DMS79 (cell line): ENCODE measurements at regions not wholly inside any gene's neighbourhood (a gene's known extent, or its start where the extent isn't known, plus 50 kb on each side); places are given as distances from the start of the nearest gene placed in this dataset.
"Not testable (repeated sequence)": the region's sequence is repeated elsewhere in the genome, so short reads cannot be mapped to it uniquely, and the experiment has no call there.

Source experiments
- DNase-seq: peaks from one replicate; lab custom pipeline; 2025; lab: John Stamatoyannopoulos, UW

DNA sequence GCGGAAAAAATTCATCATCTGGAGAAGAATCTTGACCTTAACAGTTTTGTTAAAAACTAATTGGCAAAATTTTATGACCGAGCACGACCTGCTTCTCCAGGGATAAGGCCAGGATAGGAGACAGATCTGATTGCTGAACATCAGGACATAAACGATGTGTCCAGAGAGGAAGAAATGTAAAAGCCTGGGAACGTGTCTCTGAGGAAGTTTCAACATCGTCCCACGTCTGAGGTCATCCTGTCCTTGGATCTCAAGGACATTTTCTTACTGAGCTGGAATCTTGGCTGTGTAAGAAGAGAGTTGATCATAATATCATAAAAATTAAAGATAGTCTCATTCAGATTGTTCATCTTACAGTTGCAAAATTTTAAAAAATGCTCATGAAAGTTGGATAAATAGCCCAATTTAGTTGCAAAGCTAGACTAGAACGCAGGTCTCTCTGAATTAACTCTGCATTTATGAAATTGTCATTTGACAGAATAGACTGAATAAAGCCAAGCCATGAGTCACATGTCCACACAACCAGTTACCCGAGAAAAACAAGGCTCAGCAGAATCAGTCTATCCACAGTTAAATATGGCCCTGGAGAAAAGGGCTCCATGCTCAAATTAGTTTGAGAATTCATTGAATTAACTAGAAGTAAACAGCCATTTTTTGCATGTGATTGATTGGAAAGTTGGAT, 120.0 kb upstream of the EGFR start:
- DNase-seq: no peak

DNA sequence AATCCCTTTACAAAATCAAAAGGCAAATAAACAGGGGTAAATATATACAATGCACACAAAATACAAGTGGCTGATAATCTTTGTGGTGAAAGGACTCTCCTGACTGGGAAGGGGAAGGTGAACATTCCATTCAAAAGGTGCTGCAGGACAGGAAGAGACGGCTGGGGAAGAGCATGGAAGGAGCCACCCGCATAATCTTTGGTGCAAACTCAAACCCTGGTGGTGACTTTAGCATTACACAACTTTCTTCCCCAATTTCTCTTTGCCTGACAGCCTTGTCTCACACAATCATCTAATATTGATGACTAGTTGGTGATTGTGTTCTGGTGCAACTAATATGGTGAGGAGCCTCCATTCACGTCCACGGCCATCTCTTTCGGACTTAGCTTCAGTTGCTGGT, 117.0 kb upstream of the EGFR start:
- no peak for DNase-seq

DNA sequence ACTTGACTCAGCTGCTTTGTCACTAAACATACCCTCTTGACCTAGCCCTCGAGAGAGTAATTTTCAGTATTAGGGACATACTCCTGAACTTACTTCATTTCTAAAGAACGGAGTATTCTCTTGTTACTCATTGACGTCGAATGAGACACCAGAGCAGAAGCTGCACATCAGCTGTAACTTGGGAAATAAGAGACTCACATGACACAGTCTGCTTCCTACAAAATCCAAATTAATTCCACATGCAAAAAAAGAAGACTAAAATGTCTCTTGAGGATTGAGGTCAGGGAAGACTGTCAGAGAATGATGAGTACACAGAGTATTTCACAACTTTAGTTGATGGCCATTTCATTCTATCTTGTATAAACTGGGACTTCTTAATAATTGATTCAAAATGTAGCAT, 114.7 kb upstream of the EGFR start:
- DNase-seq: no peak

DNA sequence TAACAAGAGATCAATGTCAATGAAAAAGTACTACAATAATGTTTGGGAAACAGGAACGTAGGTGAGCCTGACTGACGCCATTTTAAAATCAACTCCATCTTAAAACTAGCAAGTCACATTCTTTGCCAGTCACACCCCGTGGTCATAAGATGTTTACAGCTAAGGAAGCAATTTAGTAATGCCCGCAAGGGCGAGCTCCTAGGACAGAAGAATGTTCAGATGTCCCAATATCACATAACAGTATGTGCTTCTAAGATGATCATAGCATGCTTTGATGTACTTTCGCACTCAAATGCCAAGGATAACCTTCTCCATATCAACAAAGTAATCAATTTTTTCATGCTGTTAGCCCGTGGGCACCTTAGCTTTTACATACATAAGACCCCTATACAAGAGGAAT, 113.8 kb upstream of the EGFR start:
- no peak for DNase-seq

DNA sequence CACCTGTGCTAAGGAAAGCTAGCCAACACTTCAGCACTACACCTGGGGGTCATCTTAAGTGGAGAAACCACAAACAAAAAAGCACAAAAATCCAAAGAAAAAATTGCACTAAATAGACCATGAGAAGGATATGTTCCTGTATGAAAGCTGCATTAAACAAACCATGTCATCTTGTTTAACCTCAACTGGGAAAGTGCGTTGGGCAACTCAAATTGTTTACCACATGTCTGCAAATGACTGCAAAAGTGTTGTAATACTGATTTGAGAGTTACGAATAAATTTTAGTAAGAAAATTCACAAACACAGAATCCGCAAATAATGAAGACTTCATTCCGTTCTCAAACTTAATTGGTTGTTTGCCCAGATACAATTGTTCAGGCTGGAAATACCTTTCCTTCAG, 111.9 kb upstream of the EGFR start:
- no peak for DNase-seq

DNA sequence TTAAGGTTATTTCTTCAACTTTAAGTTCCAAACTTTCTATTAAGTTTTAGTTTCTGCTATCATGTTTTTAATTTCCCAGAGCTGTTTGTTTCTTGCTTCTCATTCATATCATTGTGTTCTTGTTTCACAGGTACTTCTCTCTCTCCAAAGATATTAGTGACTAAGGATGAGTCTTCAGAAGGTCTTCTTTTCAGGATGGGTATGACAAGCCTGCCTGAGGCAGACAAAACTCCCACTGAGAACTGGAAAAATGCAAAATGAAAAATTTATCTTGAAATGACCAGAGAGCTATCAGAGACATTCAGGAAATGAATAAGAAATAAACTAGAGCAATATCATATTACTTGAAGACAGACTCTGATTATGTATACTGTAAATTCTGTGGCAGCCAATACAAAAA, 110.8 kb upstream of the EGFR start:
- DNase-seq: no peak

DNA sequence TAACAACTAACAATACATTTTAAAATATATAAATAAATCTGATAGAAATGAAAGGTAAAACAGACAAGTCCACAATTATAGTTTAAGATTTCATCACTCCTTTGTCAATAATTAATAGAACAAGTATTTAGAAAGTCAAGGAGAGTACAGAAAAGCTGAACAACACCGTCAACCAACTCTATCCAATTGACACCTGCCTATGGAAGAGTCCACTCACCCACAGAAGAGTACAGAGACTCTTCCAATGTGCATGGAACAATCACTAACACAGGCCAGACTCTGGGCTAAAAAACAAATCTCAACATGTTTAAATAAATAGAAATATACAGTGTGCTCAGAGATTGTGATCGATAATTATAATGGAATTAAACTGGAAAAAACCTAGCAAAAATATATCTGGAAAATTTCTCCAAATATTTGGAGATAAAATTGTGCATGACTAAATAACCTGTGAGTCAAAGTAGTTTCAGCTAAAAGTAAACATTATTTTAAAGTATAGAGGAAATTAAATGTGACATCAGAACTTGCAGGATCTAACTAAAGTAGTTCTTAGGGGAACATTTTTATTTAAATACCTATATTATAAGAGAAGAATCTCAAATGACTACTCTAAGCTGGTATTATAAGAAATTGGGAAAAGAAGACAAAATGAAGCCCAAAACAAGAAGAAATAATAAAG, 109.9 kb upstream of the EGFR start:
- no peak for DNase-seq

DNA sequence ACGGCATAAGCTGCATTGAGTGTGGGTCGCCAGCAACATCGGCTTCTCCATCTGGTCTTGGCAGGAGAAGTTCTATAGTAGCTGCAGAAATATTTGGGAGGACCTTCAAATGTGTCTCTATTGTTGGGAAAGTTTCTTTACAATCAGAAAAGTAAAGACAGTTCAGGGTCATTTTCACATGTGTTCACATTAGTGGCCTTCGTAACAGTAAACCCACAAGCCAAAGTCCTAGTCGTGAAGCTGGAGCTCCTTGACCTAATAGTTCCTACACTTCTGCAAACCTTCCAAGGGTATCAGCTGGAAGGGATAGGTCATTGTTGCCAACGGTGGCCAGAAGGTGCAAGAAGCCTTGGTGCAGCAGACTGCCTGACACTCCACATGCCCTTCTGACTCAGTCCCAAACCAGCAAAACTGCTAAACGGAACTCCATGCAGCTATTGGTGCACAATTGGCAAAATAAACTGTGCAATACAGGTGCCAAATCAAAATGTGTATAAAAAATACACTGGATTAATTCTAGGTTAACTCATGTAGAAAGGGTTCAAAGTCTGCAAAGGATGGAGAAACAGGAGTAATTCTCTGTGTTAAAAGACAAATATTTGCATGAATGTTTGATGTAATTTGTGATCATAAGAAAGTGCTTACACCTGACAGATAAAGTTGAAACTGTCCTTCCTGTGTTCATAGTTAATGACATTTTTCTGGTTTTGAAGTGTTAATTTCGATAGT, 102.8 kb upstream of the EGFR start:
- no peak for DNase-seq

DNA sequence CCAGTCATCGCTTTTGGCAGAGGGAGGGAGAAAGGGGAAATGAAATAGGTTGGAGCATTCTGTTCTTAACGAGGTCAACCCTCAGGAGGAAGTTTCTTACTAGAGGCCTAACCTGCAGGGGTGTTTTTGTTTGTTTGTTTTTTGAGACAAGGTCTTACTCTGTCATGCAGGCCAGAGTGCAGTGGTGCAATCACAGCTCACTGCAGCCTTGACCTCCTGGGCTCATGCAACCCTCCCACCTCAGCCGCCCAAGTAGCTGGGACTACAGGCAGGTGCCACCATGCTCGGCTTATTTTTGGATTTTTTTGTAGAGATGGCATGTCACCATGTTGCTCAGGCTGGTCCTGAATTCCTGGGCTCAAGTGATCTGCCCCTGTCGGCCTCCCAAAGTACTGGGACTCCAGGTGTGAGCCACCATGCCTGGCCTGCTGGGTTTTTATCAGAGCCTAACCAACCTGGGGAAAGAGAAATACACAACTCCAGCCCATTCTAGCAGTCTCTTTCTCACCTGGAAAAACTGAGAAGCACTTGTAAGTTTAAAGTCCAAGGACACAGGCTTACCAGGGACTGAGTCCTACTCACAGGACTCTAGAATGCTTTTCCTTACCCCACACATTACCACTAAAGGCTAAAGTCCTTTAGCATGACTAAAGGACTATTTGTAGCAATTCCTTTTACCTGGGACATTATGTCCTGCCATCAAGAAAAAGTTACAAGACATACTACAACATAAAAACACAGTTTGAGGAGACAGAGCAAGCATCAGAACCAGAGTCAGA, 101.0 kb upstream of the EGFR start:
- DNase-seq: no peak

DNA sequence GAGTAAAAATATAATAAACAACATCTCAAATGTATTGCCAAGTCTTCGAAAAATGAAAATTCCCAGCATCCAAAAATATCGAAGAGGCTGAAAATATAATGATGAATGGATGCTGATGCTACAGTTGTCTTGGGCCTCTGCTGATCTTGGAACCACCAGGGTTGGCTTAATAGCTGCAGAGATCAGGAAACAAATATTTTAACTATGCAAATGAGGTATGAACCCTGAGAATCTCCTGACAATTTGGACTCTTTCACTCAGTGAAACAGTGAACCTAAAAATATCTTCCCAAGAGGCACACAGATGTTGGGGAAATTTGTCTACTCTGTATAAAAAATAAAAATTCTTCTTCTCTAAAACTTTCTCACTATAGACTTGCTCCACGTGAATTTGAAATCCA, 97.7 kb upstream of the EGFR start:
- no peak for DNase-seq

DNA sequence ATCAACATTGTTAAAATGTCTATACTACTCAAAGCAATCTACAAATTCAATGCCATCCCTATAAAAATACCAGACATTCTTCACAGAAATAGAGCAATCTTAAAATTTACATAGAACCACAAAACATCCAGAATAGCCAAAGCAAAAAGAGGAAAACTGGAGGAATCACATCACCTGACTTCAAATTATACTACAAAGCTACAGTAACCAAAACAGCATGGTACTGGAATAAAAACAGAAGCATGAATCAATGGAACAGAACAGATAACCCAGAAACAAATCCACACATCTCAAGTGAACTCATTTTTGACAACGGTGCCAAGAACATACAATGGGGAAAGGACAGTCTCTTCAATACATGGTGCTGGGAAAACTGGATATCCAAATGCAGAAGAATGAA, 87.3 kb upstream of the EGFR start:
- no peak for DNase-seq

DNA sequence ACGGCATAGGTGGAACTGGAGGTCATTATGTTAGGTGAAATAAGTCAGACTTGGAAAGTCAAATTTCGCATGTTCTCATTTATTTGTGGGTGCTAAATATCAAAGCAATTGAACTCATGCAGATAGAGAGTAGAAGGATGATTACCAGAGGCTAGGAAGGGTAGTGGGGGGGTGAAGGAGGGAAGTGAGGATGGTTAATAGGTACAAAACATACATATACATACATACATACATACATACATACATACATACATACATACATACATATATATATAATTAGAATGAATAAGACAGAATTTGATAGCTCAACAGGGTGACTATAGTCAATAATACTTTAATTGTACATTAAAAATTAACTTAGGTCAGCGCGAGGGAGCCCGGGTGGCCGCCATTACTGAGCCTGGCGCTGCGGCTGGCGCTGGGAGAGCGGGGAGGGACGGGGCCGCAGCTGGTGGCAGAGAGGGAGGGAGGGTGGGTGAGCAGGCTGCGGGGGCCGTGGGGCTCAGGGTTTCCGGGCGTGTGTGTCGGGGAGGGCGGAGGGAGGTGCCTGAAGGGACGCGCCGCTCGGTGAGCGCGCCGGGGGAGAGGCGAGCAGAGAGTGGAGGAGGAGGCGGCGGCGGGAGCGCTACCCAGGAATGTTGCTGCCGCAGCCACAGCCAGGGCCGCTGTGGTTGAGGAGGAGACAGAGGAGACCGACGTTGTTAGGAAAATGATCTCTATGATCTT, 85.8 kb upstream of the EGFR start:
- peak; percentile 66 for DNase-seq

DNA sequence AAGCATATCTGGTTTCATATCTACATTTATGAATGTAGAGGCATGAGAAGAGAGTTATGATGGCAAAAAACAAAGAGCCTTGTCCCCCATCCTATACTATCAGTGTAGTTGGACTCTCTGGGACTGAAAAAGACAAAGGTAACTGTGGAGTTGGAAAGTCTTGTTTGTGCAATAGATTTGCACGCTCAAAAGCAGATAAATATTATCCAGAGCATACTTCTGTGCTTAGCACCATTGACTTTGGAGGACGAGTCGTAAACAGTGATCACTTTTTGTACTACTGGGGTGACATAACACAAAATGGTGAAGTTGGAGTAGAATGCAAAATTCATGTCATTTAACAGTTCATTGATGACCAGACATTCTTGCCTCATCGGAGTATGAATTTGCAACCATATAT, 85.2 kb upstream of the EGFR start:
- DNase-seq: no peak

DNA sequence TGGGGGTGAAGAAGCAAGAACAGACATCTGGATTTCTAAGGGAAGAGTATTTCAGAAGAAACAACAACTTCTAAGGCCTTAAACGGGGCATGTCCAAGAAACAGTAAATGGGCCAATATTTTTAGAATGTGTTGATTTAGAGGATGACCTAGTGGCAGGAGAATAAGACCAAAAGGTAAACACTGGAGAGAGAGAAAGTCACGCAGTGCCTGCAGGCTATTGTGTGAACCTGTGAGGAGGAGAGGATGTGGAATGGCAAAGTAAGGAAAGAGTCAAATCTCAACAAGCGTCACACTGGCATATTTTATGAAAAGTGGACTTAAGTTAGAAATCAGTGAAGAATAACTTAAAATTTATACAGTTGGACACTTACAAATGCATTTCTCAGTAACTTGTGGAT, 78.1 kb upstream of the EGFR start:
- DNase-seq: no peak

DNA sequence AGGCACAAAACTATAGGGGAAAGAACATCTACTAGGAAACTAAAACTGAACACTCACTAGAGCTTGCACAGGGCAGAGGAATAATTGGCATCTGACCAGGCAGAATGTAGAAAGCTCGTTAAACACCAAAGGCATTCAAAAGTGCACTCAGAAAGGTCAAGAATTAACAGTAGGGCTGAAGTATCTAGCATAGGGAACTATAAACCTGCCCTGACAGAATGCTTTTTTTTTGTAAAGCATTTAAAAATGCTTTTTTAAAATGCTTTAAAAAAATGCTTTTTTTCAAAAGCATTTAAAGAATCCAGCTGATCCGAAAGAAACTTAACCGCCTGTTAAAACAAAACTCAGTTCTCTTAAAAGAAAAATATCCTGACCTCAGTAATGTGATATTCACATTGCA, 74.6 kb upstream of the EGFR start:
- DNase-seq: peak; percentile 24

DNA sequence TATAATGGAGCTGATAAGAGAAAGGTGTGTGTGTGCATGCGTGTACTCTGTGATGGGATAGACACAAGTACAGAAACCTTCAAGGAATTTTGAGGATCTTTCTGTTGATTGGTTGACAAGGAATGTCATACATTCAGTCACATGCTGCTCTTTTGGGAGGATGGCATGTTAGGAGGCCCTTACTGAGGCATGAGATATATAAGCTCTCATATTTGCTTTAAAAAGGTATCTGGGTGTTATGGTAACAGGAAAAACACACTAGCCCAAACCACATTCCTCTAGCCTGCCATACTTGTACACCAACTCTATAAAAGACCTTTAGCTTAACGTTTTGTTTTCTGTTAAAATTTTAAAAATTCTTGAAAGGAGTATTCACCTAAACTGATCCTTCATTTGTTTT, 72.5 kb upstream of the EGFR start:
- no peak for DNase-seq

DNA sequence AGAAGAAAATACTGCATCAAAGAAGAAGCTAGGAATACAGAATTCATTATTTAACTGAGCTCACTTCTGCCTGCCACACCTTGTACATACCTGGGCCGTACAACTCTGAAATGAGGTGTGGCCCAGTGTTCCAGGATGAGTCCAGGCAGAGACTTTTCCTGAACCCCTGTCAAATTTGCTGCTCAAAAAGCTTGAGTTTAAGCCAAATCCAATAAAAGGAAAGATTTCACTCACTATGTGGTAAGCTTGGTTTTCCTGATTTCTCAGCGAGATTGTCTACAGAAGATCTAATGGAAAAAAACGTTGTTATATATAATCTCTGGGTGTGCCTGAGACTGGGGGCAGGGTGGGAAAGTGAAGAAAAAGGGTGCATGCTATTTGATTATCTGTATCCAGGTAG, 72.1 kb upstream of the EGFR start:
- no peak for DNase-seq

DNA sequence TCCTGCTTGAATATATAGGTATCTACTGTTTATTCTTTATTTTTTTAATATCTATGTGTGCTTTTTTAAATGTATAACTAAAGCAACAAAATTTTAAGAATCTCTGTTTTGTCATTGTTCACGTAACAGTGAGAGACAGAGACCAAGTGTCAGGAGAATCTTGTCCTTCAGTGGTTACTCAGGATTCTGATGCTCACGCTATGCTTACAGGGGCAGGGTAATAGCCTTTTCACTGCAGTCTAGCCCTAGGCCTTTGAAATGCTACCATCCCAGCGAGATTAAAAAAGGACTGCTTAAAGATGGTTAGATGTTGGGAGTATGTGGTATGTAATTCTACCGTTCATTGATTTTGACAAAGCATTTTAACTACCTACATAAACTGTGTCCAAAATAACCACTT, 71.6 kb upstream of the EGFR start:
- DNase-seq: no peak

DNA sequence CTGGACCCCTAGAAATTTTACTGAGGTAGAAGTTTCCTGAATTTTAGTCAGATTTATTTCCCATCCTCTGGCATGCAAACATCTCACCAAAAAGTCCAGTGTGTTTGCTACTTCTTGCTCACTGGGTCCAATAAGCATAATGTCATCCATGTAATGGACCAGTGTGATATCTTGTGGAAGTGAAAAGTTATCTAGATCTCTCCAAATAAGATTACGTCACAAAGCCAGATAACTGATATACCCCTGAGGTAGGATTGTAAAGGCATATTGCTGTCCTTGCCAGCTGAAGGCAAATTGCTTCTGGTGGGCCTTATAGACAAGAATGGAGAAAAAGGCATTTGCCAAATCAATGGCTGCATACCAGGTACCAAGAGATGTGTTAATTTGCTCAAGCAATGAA, 69.3 kb upstream of the EGFR start:
- DNase-seq: not testable (repeated sequence)

DNA sequence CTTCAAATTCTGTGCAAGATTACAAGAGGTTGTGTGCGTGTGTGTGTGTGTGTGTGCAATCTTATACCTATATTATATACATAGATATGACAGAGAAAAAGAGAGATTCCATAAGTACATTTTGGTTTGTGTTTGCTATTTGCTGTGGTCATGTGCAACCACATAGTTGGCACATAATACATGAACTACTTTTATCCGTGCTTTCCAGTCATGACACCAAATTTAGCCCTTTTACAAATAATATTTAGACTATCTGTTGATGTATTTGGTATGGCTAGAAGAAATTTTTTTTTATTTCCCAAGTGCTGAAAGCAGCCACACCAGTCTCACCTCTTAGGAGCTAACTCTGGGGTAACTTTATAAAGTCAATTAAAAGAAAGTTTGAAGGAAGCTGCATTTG, 63.5 kb upstream of the EGFR start:
- DNase-seq: no peak

DNA sequence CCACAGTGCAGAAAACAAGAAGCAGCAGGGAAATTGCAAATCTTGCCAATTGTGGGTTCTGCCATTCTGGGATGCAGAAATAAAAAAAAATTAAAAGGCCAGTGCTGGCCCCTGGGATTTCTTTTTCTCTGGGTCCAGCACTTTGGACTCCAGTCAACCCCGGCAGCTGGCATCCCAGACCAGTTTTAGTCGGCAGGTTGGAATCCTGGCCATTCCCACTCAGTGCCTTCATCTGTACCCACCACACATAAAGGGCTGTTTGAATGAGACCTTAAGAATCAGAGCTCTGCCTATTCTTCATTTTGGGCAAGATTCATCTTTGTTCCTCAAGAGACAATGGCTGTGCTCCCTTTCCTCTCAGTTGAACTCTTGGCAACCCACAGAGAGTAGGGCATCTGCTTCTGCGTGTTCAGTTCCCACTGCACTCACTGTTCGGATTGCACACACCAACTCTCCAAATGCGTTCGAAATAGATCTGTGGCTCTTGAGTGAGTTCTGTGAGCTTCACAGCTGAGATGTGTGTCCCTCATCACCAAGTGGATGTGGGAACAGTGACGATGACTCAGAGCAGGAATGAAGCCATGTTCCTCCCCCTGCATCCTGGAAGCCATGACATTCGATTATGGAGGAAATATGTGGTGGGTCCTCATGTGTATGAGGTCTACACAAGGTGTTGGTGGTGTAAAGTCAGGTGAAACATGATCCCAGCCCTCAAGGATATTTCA, 63.0 kb upstream of the EGFR start:
- DNase-seq: no peak
